H9 (cell line): ENCODE measurements at regions not wholly inside any gene's neighbourhood (a gene's known extent, or its start where the extent isn't known, plus 50 kb on each side); places are given as distances from the start of the nearest gene placed in this dataset.

ENCODE experiments used
- DNase-seq: peaks from one replicate; pipeline ENCODE4 v3.0.0-alpha.2; 2017
- H2AFZ ChIP-seq: one replicate; pipeline ENCODE4 v1.6.1; 2013; ENCODE audit warnings: mild to moderate bottlenecking, low read length, control low read depth, moderate library complexity
- H2AK5ac ChIP-seq: 2 replicates; pipeline ENCODE4 v1.6.1; 2013; ENCODE audit warnings: low read length, control low read depth, mixed read lengths; ENCODE audit not compliant: insufficient read length
- H2BK120ac ChIP-seq: one replicate; pipeline ENCODE4 v1.6.1; 2013; ENCODE audit warnings: low read depth, mild to moderate bottlenecking, low read length, control low read depth, inconsistent platforms; ENCODE audit not compliant: poor library complexity, severe bottlenecking
- H2BK12ac ChIP-seq: 2 replicates; pipeline ENCODE4 v1.6.1; 2013; ENCODE audit warnings: low read length, control low read depth, mixed read lengths, low read depth; ENCODE audit not compliant: insufficient read length
- H2BK15ac ChIP-seq: 2 replicates; pipeline ENCODE4 v1.6.1; 2013; ENCODE audit warnings: low read depth, low read length, control low read depth
- H2BK20ac ChIP-seq: one replicate; pipeline ENCODE4 v1.6.1; 2013; ENCODE audit warnings: low read depth, mild to moderate bottlenecking, low read length, control low read depth, inconsistent platforms; ENCODE audit not compliant: poor library complexity, severe bottlenecking
- H2BK5ac ChIP-seq: 2 replicates; pipeline ENCODE4 v1.6.1; 2013; ENCODE audit warnings: low read length, control low read depth, mixed read lengths; ENCODE audit not compliant: insufficient read length
- H3K14ac ChIP-seq: 2 replicates; pipeline ENCODE4 v1.6.1; 2013; ENCODE audit warnings: low read length, control low read depth; ENCODE audit not compliant: insufficient read depth
- H3K18ac ChIP-seq: 2 replicates; pipeline ENCODE4 v1.6.1; 2013; ENCODE audit warnings: low read depth, mild to moderate bottlenecking, mixed read lengths, low read length, control low read depth; ENCODE audit not compliant: insufficient read length
- H3K23ac ChIP-seq: 2 replicates; pipeline ENCODE4 v1.6.1; 2013; ENCODE audit warnings: low read length, control low read depth, mixed read lengths, low read depth; ENCODE audit not compliant: insufficient read length
- H3K23me2 ChIP-seq: 2 replicates; pipeline ENCODE4 v1.6.1; 2013; ENCODE audit warnings: low read depth, mild to moderate bottlenecking, mixed read lengths, low read length, control low read depth; ENCODE audit not compliant: insufficient read length, poor library complexity, severe bottlenecking
- H3K27ac ChIP-seq: 2 replicates; pipeline ENCODE4 v1.5.1; 2013; ENCODE audit warnings: low read length, control low read depth, mixed read lengths, low read depth; ENCODE audit not compliant: insufficient read length
- H3K27me3 ChIP-seq: 2 replicates; pipeline ENCODE4 v1.6.1; 2013; ENCODE audit warnings: low read length, control low read depth, inconsistent platforms; ENCODE audit not compliant: insufficient read depth
- H3K4ac ChIP-seq: 2 replicates; pipeline ENCODE4 v1.6.1; 2013; ENCODE audit warnings: low read depth, mild to moderate bottlenecking, control low read depth, inconsistent platforms, low read length, moderate library complexity
- H3K4me1 ChIP-seq: 2 replicates; pipeline ENCODE4 v1.6.1; 2013; ENCODE audit warnings: low read length, control low read depth, inconsistent platforms; ENCODE audit not compliant: insufficient read depth
- H3K4me2 ChIP-seq: 2 replicates; pipeline ENCODE4 v1.6.1; 2013; ENCODE audit warnings: low read length, control low read depth, mixed read lengths; ENCODE audit not compliant: insufficient read length, insufficient read depth
- H3K56ac ChIP-seq: 2 replicates; pipeline ENCODE4 v1.6.1; 2013; ENCODE audit warnings: low read depth, mild to moderate bottlenecking, mixed read lengths, low read length, control low read depth; ENCODE audit not compliant: insufficient read length
- H3K79me1 ChIP-seq: 2 replicates; pipeline ENCODE4 v1.6.1; 2013; ENCODE audit warnings: low read depth, mild to moderate bottlenecking, moderate library complexity, low read length, control low read depth, inconsistent platforms; ENCODE audit not compliant: insufficient read depth, poor library complexity, severe bottlenecking
- H3K79me2 ChIP-seq: 2 replicates; pipeline ENCODE4 v1.6.1; 2013; ENCODE audit warnings: low read length, control low read depth, inconsistent platforms; ENCODE audit not compliant: insufficient read depth
- H3K9ac ChIP-seq: 2 replicates; pipeline ENCODE4 v1.6.1; 2013; ENCODE audit warnings: low read length, control low read depth, mixed read lengths; ENCODE audit not compliant: insufficient read length; ENCODE audit errors: extremely low read depth
- H3K9me3 ChIP-seq: one replicate; pipeline ENCODE4 v1.6.1; 2013; ENCODE audit warnings: low read depth, low read length, inconsistent platforms; ENCODE audit not compliant: control insufficient read depth
- H3T11ph ChIP-seq: one replicate; pipeline ENCODE4 v1.6.1; 2013; ENCODE audit warnings: mild to moderate bottlenecking, low read length, control low read depth, inconsistent platforms
- H4K20me1 ChIP-seq: one replicate; pipeline ENCODE4 v1.6.1; 2013; ENCODE audit not compliant: control insufficient read depth, insufficient read length, insufficient read depth
- H4K5ac ChIP-seq: 2 replicates; pipeline ENCODE4 v1.6.1; 2013; ENCODE audit warnings: low read depth, mild to moderate bottlenecking, mixed read lengths, low read length, control low read depth; ENCODE audit not compliant: insufficient read length
- H4K8ac ChIP-seq: replicated peaks from 2 replicates; pipeline ENCODE4 v1.6.1; 2013; ENCODE audit warnings: low read length, control low read depth, mixed read lengths, low read depth; ENCODE audit not compliant: insufficient read length
- H4K91ac ChIP-seq: 2 replicates; pipeline ENCODE4 v1.6.1; 2013; ENCODE audit warnings: low read depth, mild to moderate bottlenecking, moderate library complexity, mixed read lengths, low read length, control low read depth; ENCODE audit not compliant: insufficient read length
- H3K27ac Mint-ChIP-seq, 3 experiments: 2 replicates in 2 of 3; 3 replicates in 1 of 3; pipeline ENCODE4 v1.8.0; 2020 to 2021; ENCODE audit warnings: mixed read lengths in 3 of 3, mild to moderate bottlenecking in 1 of 3, moderate library complexity in 1 of 3
- H3K27me3 Mint-ChIP-seq: 2 replicates; pipeline ENCODE4 v1.8.0; 2021; ENCODE audit warnings: low read depth, mild to moderate bottlenecking, moderate library complexity, mixed read lengths
- H3K36me3 Mint-ChIP-seq, 3 experiments: 2 replicates in 2 of 3; 3 replicates in 1 of 3; pipeline ENCODE4 v1.8.0; 2020 to 2021; ENCODE audit warnings: low read depth in 3 of 3, mixed read lengths in 3 of 3; ENCODE audit not compliant: insufficient read depth in 1 of 3
- H3K4me1 Mint-ChIP-seq, 2 experiments: 2 replicates each; pipeline ENCODE4 v1.8.0; 2020; ENCODE audit warnings: mixed read lengths in 2 of 2
- H3K4me3 Mint-ChIP-seq, 2 experiments: 2 replicates in 1 of 2; 3 replicates in 1 of 2; pipeline ENCODE4 v1.8.0; 2020 to 2021; ENCODE audit warnings: mild to moderate bottlenecking in 2 of 2, mixed read lengths in 2 of 2, moderate library complexity in 1 of 2
- H3K9me3 Mint-ChIP-seq, 2 experiments: 2 replicates in 1 of 2; 3 replicates in 1 of 2; pipeline ENCODE4 v1.8.0; 2020; ENCODE audit warnings: mild to moderate bottlenecking in 2 of 2, mixed read lengths in 2 of 2, moderate library complexity in 1 of 2
- WGBS: extraction: QIAGEN DNeasy Blood & Tissue Kit; methylation state at CpG from one replicate; pipeline ENCODE4 v1.1.7; 2013; ENCODE audit warnings: missing lambda C conversion rate, low lambda C conversion rate, mixed read lengths; ENCODE audit not compliant: insufficient read length; ENCODE audit errors: extremely low coverage; 5-methylcytosine and 5-hydroxymethylcytosine counted together
- TF ChIP-seq, protein P1 (sequence below): fragments of 200-600 bp; sonication (generic); conservative IDR thresholded peaks from 3 replicates; pipeline ENCODE4 v1.8.0; 2021; ENCODE audit warnings: antibody characterized with exemption, mild to moderate bottlenecking

DNA sequence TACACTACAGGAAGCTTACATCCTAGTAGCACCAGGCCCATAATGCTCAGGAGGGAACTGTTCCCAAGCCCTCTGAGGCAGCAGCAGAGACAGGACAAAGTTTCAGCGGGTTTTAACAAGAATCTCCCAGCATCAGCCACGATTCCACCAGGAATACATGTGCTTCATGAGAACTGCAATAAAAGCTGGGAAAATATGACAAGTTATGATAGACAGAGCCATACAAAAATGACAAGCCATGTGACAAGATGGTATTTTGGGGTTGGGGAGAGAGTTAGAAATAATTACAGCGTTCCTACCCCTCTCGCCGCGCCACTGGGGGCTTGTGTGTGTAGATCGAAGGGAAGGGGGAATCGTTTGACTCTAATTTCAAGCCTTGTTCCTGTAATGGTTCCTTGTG lies 112.7 kb upstream of the CTBP2 start:
- no peak overlapping the region for H3K14ac ChIP-seq
- Mint-ChIP-seq H3K36me3 (peaks cover 2 to 4% (median 2%) of the 10 kb centered on the region in 3 experiments; a peak in 4 of 7 replicates), H3K4me1 (no peaks in the 10 kb centered on the region), H3K27me3 (peaks cover 8% of the 10 kb centered on the region; the same call in 1 of the 2 replicates), H3K27ac (no peak overlapping the region; a peak in 1 of 7 replicates), H3K4me3 (no peak overlapping the region), H3K9me3 (peaks cover 3 to 4% of the 10 kb centered on the region in 2 experiments)
- no peak overlapping the region for H3K27ac ChIP-seq
- H4K91ac ChIP-seq, result no peak overlapping the region
- H3K4me1 ChIP-seq, result no peaks in the 10 kb centered on the region
- TF ChIP-seq, protein P1, sequence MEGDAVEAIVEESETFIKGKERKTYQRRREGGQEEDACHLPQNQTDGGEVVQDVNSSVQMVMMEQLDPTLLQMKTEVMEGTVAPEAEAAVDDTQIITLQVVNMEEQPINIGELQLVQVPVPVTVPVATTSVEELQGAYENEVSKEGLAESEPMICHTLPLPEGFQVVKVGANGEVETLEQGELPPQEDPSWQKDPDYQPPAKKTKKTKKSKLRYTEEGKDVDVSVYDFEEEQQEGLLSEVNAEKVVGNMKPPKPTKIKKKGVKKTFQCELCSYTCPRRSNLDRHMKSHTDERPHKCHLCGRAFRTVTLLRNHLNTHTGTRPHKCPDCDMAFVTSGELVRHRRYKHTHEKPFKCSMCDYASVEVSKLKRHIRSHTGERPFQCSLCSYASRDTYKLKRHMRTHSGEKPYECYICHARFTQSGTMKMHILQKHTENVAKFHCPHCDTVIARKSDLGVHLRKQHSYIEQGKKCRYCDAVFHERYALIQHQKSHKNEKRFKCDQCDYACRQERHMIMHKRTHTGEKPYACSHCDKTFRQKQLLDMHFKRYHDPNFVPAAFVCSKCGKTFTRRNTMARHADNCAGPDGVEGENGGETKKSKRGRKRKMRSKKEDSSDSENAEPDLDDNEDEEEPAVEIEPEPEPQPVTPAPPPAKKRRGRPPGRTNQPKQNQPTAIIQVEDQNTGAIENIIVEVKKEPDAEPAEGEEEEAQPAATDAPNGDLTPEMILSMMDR, result no peak
- no peaks in the 10 kb centered on the region for H3K79me1 ChIP-seq
- H3K23ac ChIP-seq, result no peak overlapping the region
- H2BK20ac ChIP-seq, result no peak overlapping the region
- no peak overlapping the region for H3K4me2 ChIP-seq
- H3K18ac ChIP-seq, result no peak overlapping the region
- no peak overlapping the region for H3T11ph ChIP-seq
- DNase-seq, result no peak
- H3K27me3 ChIP-seq, result no peaks in the 10 kb centered on the region; the same call in 1 of the 2 replicates
- no peak overlapping the region for H4K5ac ChIP-seq
- H2AK5ac ChIP-seq, result no peak overlapping the region
- H3K56ac ChIP-seq, result no peak overlapping the region
- no peaks in the 10 kb centered on the region for H3K23me2 ChIP-seq
- H3K9me3 ChIP-seq, result no peaks in the 10 kb centered on the region
- H3K79me2 ChIP-seq, result no peaks in the 10 kb centered on the region; the same call in 1 of the 2 replicates
- no peak overlapping the region for H2AFZ ChIP-seq
- no peak overlapping the region for H2BK12ac ChIP-seq
- no peak overlapping the region for H3K9ac ChIP-seq
- no peak overlapping the region for H2BK5ac ChIP-seq
- H2BK15ac ChIP-seq, result no peak overlapping the region
- H3K4ac ChIP-seq, result no peak overlapping the region
- no peaks in the 10 kb centered on the region for H4K20me1 ChIP-seq
- no peak overlapping the region for H2BK120ac ChIP-seq
- no peak overlapping the region for H4K8ac ChIP-seq
- no CpG with 5 or more reads among the region's 8 CpGs for WGBS
